Jurkat, Clone E6-1 (cell line): ENCODE measurements at regions not wholly inside any gene's neighbourhood (a gene's known extent, or its start where the extent isn't known, plus 50 kb on each side); places are given as distances from the start of the nearest gene placed in this dataset.

ENCODE experiments used
- DNase-seq: peaks from one replicate; pipeline ENCODE4 v3.0.0-alpha.2; 2011; ENCODE audit warnings: low read depth, low spot score
- H3K4me3 ChIP-seq: 2 replicates; pipeline ENCODE4 v1.5.1; 2011; ENCODE audit warnings: mild to moderate bottlenecking, low read length, control low read depth, moderate library complexity

DNA sequence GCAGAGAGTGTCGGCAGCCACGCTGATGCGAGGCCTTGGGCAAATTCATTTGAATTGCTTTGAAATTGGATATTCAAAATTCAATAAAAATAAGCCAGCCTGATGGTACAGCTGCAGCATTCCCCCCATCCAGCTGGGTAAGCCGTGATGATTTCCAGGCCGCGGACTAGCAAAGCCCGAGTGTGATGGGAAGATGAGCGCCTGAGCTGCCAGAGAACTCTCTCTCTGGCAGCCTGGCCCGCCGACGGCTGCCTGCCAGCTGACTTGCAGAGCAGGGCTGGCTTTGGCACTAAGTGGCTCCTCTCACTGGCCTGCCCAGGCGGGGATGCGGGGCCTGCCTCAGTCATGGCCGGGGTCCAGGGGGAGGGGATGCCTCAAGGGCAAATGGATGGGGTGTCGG, 268.3 kb upstream of the WWC1 start:
- H3K4me3 ChIP-seq: no peak overlapping the region
- DNase-seq: no peak

DNA sequence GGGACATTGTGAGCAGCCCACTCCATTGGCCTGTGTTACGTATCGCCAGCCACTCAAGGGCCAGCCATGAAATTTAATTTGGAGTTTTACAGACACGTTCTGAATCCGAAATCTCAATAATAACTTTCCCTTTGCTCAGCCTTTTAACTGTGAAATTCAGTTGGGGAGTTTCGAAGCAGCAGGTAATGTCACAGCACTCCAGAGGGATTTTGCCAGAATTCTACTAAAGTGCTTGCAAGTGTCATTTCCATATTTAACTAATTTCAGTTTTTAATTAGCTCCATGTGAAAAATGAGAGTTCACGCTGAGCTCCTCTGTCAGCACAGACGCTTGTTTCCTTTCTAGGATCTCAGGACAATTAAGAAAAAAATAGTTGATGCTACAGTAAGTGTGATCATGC, 267.1 kb upstream of the WWC1 start:
- no peak for DNase-seq

GRCh38 chr5:168027007-168027406, 264.4 kb upstream of the WWC1 start:
- H3K4me3 ChIP-seq: no peak overlapping the region
- DNase-seq: no peak

More for the DNA sequence above, 267.1 kb upstream of the WWC1 start:
- no peak overlapping the region for H3K4me3 ChIP-seq

DNA sequence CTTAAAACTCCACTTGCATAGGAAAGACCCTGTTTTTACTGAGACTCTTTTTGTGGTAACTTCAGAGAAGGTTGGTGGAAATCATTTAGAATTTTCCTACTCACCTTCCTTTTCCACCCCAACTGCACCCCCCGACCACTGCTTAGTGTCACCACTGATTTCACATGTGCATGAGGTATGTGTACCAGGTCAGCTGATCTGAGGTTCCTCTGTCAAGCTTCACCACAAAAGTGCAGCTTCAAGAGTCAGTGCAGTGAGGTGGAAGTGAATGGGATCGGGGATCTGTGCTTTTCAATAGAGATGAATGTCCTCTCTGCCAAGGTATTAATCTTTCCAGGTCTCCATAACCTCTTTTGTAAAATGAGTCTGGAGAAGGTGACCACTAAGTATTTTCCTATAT, 260.5 kb upstream of the WWC1 start:
- DNase-seq: no peak
- no peak overlapping the region for H3K4me3 ChIP-seq

DNA sequence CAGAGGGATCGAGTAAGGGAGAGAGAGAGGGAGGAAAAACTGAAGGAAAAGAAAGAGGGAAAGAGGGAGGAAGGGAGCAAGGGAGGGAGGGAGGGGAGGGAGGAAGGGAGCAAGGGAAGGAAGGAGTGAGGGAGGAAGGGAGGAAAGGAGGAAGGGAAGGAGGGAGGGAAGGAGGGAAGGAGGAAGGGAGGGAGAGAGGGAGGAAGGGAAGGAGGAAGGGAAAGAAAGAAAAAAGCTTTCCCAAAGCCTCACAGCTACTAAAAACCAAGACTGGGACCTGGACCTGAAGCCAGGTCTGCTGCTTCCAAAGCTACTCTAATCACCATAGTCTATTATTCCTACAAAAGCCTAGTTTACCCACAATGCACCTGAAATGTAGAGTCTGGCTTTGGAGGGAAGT, 259.8 kb upstream of the WWC1 start:
- no peak for DNase-seq
- no peak overlapping the region for H3K4me3 ChIP-seq

DNA sequence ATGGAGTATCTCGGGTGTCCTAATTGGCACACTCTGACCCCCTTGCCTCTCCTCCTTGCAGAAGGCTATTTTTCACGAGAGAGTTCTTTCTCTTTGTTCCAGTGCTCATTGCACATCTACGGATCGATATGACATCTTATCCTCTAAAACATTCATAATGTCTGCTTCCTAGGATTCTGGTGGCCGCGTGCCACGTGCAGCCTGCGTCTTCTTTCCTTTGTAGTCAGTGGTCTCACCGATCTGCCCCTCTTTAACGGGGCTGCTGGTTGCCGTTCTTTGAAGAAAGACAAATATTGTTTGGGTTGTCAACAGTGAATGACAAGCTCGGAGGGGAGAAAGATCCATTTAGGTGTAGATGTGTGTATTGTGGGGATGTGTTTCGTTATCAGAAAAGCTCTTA, 252.4 kb upstream of the WWC1 start:
- no peak overlapping the region for H3K4me3 ChIP-seq
- DNase-seq: no peak

DNA sequence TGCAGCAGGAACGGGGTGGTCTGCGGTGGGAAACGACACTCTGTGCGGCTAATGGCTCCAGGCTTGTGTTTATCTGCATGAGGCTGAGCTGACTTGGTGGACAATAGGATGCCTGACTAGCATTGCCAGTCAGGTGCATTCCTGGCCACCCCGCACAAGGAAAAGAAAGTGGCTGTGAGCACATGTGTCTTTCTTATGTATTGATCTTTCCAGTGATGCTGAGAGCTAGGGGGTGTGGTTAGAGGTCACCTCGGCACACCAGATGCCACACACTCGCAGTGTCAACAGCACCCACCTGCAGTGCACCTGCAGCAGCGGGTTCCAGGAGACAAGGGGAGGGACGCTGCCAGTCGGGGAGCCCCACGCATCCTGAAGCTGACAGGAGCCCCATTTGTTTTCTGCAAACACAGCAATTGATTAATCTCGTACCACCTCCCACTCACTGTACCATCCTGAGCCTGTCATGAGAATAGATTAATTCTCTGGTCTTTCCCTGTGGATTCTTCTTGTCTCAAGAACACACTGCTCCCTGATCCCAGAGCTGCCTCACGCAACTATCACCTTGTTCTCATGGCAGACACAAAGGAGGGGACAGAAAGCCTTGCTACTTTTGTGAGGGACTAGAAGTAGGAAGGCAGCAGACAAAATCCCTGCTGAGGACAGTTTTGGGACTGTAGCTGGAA, 251.7 kb upstream of the WWC1 start:
- H3K4me3 ChIP-seq: no peak overlapping the region
- no peak for DNase-seq

DNA sequence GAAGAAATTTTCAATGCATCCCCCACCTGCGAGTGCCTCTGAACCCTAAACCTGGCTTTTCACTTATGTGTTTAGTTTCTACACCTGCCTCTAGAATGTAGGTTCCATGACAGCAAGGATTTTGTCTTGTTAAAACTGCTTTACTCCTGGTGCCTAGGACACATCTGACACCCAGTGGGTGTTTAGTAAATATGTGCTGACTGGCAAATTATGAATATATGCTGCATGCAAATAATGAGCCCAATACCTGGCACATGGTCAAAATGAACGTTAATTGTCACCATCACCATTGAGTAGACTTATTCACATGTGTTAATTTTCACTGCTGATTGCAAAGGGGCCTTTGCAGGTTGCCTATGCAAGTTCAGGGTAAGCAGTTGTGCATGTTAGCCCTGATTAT, 249.9 kb upstream of the WWC1 start:
- H3K4me3 ChIP-seq: no peak overlapping the region
- no peak for DNase-seq

- H3K4me3 ChIP-seq: no peak overlapping the region
- no peak for DNase-seq
Observed at GRCh38 chr5:168042284-168043068, 249.0 kb upstream of the WWC1 start.

DNA sequence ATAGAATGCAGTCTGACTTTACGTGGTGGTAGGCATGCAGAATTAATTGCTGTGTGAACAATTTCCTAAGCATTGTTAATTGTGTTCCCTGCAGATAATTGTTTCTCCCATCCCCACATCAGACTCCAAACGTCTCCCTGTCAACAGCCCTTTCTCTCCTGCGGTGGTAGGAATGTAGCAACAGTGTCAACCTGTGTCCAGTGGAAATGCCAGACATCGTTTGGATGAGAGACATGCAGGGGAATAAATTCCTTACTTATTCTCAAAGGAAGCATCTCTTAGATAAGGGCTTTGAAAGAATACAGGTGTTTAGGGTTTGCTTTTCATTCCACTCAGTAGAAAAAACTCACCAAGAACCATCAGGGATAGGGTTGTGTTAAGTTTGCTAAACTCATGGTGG, 245.3 kb upstream of the WWC1 start:
- no peak for DNase-seq
- H3K4me3 ChIP-seq: no peak overlapping the region

- no peak overlapping the region for H3K4me3 ChIP-seq
- DNase-seq: peak; percentile 32
Observed at GRCh38 chr5:168047043-168047668, 244.3 kb upstream of the WWC1 start.

- no peak for DNase-seq
Observed at GRCh38 chr5:168047669-168048111, 243.8 kb upstream of the WWC1 start.

GRCh38 chr5:168048486-168048885, 243.0 kb upstream of the WWC1 start:
- no peak overlapping the region for H3K4me3 ChIP-seq
- no peak for DNase-seq

More at GRCh38 chr5:168047669-168048111, 243.8 kb upstream of the WWC1 start:
- no peak overlapping the region for H3K4me3 ChIP-seq

DNA sequence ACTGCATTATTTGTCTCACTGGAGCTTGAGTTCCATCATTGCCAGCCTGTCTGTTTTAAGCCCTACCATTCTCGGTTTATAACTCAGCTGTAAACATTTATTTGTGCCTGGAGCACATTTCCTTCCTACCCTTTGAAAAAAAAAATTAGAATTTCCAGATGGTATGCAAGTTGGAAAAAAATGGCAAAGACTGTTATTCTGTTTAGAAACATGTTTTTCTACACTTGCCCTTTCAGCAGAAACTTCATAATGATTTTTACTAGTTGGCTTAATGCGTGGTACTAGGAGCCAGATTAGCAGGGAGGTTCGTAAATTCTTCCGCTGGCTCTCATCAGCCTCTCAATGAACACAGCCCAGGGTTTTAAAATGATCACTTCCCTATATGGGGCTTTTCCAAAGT, 238.8 kb upstream of the WWC1 start:
- no peak overlapping the region for H3K4me3 ChIP-seq
- no peak for DNase-seq

DNA sequence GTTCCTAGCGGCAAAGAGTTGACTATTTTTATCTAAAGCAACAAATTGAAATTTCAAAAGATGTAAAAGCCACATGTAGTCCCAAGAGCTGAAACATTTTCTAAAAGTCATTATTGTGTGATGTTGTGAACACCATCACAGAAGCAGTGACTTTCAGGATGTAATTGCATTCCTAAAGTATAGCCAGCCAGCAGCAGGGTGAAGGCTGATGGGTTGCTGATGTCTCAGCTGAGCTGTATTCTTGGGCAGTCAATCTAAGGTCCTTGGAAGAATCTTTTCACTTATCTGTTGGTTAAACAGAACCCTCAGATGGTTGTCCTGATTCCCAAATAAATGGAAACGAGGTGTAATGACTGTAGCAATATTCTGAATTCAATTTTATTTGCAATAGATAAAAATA, 237.4 kb upstream of the WWC1 start:
- no peak overlapping the region for H3K4me3 ChIP-seq
- DNase-seq: no peak

- DNase-seq: no peak
- no peak overlapping the region for H3K4me3 ChIP-seq
Observed at GRCh38 chr5:168055141-168055683, 236.2 kb upstream of the WWC1 start.

DNA sequence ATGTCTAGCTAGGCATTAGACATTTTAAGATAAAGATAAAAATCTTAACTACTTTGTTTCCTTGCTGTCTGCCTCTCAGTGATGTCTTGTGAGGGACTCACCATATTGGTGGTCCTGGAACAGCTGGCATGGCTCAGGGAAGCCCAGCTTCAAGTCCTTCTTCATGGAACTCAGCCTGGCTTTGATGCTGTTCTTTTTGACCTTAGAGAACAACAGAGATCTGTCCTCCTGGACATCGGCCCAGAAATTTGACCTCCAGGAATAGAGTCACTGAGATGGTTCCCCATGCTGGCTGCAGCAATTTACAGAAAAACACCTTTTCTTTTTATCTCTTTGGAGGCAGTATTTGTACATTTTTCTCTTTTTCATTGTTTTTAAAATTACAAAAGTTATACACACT, 235.5 kb upstream of the WWC1 start:
- DNase-seq: no peak
- no peak overlapping the region for H3K4me3 ChIP-seq

DNA sequence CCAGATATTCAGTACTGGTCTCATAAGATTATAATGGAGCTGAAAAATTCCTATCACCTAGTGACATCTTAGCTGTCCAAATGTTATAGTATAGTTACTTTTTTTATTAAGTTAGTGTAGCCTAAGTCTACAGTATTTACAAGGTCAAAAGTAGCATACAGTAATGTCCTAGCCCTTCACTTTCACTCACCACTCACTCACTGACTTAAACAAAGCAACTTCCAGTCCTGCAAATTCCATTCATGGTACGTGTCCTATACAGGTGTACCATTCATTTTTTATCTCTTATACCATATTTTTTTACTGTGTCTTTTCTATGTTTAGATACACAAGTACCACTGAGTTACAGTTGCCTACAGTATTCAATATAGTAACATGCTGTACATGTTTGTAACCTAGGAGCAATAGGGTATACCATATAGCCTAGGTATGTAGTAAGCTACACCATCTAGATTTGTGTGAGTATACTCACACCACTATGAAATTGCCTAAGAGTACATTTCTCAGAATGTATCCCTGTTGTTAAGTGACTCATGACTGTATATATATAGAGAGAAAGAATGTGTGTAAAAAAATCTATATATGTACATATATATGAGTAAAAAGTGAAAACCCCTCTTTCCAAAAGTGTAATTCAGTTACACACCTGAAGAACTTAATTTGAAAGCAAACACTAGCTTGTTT, 234.8 kb upstream of the WWC1 start:
- no peak overlapping the region for H3K4me3 ChIP-seq
- DNase-seq: no peak

GRCh38 chr5:168057905-168058304, 233.5 kb upstream of the WWC1 start:
- peak; percentile 26 for DNase-seq
- no peak overlapping the region for H3K4me3 ChIP-seq

GRCh38 chr5:168059131-168059530, 232.3 kb upstream of the WWC1 start:
- no peak for DNase-seq
- H3K4me3 ChIP-seq: no peak overlapping the region
